ENCODE measurements at regions not wholly inside any gene's neighbourhood (a gene's known extent, or its start where the extent isn't known, plus 50 kb on each side); places are given as distances from the start of the nearest gene placed in this dataset.

DNA sequence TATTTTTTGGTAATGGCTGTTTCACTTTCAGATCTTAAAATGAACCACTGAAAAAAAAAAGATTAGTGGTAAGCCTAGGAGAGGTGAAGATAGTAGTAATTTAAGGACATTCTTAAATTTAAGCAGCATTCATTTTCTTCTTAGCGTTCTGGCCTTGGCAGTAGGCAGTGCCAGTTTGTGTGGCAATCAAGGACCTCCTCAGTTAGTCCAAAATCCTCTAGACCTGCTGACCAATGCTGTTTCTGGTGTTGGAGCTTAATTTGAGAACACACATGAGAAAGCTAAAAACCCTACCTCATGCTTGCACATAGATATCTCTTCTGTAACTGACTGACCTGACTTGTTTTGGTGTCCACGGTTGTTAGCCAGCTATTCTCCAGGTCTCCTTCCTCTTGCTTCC lies 219.8 kb upstream of the RGS6 start:
- Histone ChIP-seq H3K4me1 (peaks cover 0 to 16% (median 6%) of the 10 kb centered on the region in 3 donors), H3K27ac (no peak overlapping the region), H3K9me3 (no peaks in the 10 kb centered on the region), H3K27me3 (no peaks in the 10 kb centered on the region), H3K36me3 (peaks cover 0 to 18% of the 10 kb centered on the region in 2 donors), H3K4me3 (no peak overlapping the region)
- 88 to 91% methylated on average over 1 to 2 of the region's 2 CpGs for WGBS, 2 donors (ENCODE audit: low coverage in 1 of 2)
- TF ChIP-seq, protein P1, sequence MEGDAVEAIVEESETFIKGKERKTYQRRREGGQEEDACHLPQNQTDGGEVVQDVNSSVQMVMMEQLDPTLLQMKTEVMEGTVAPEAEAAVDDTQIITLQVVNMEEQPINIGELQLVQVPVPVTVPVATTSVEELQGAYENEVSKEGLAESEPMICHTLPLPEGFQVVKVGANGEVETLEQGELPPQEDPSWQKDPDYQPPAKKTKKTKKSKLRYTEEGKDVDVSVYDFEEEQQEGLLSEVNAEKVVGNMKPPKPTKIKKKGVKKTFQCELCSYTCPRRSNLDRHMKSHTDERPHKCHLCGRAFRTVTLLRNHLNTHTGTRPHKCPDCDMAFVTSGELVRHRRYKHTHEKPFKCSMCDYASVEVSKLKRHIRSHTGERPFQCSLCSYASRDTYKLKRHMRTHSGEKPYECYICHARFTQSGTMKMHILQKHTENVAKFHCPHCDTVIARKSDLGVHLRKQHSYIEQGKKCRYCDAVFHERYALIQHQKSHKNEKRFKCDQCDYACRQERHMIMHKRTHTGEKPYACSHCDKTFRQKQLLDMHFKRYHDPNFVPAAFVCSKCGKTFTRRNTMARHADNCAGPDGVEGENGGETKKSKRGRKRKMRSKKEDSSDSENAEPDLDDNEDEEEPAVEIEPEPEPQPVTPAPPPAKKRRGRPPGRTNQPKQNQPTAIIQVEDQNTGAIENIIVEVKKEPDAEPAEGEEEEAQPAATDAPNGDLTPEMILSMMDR (IDR thresholded peaks at IDR 0.05) = no peak
- TF ChIP-seq POLR2AphosphoS5 (IDR thresholded peaks at IDR 0.05) (no peak), POLR2A (IDR thresholded peaks at IDR 0.05) (no peak), EP300 (IDR thresholded peaks at IDR 0.05) (no peak)
- no peak for ATAC-seq

DNA sequence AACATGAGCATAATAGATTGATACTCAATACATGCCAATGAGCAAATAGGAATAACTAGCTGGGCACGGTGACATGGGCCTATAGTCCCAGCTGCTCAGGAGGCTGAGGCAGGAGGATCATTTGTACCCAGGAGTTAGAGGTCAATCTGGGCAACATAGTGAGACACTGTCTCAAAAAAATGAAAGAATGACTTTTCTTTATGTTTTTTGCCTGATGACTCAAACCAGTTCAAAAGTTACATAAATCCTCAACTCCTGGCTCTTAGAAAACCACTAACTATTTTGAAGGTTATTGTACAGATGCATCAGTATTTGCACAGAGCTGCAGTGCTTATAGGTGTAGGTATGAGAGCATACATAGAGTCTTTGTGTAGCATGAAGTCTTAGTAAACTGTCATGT lies 219.2 kb upstream of the RGS6 start:
- no peaks in the 10 kb centered on the region for H3K27me3 ChIP-seq
- H3K4me1 ChIP-seq = peaks cover 0 to 16% (median 6%) of the 10 kb centered on the region in 3 donors
- no peak for ATAC-seq
- TF ChIP-seq, protein P1 (IDR thresholded peaks at IDR 0.05) = no peak
- no peak for TF ChIP-seq POLR2AphosphoS5 (IDR thresholded peaks at IDR 0.05)
- TF ChIP-seq EP300 (IDR thresholded peaks at IDR 0.05) = no peak
- TF ChIP-seq POLR2A (IDR thresholded peaks at IDR 0.05) = no peak
- no peak overlapping the region for H3K27ac ChIP-seq
- no peak overlapping the region for H3K4me3 ChIP-seq
- H3K36me3 ChIP-seq = peaks cover 0 to 23% of the 10 kb centered on the region in 2 donors
- H3K9me3 ChIP-seq = no peaks in the 10 kb centered on the region
- WGBS, 2 donors (ENCODE audit: low coverage in 1 of 2) = 90% methylated on average over 1 of the region's 1 CpG; no CpG with 5 or more reads in 1 of the 2 donors

GRCh38 chr14:71713451-71713850 lies 218.8 kb upstream of the RGS6 start:
- Histone ChIP-seq H3K36me3 (peaks cover 0 to 23% of the 10 kb centered on the region in 2 donors), H3K27me3 (no peaks in the 10 kb centered on the region), H3K4me3 (no peak overlapping the region), H3K4me1 (peaks cover 0 to 16% (median 6%) of the 10 kb centered on the region in 3 donors), H3K27ac (no peak overlapping the region), H3K9me3 (no peaks in the 10 kb centered on the region)
- no peak for ATAC-seq
- WGBS, 2 donors (ENCODE audit: low coverage in 1 of 2) = 89 to 100% methylated on average over 1 of the region's 1 CpG
- TF ChIP-seq POLR2AphosphoS5 (IDR thresholded peaks at IDR 0.05) = no peak
- no peak for TF ChIP-seq POLR2A (IDR thresholded peaks at IDR 0.05)
- TF ChIP-seq, protein P1 (IDR thresholded peaks at IDR 0.05) = no peak
- no peak for TF ChIP-seq EP300 (IDR thresholded peaks at IDR 0.05)

GRCh38 chr14:71714225-71714624 lies 218.0 kb upstream of the RGS6 start:
- ATAC-seq = no peak

More at GRCh38 chr14:71714225-71714624, 218.0 kb upstream of the RGS6 start:
- TF ChIP-seq POLR2A (IDR thresholded peaks at IDR 0.05) (no peak), POLR2AphosphoS5 (IDR thresholded peaks at IDR 0.05) (no peak), EP300 (IDR thresholded peaks at IDR 0.05) (no peak)
- TF ChIP-seq, protein P1 (IDR thresholded peaks at IDR 0.05) = no peak
- Histone ChIP-seq H3K36me3 (peaks cover 0 to 20% of the 10 kb centered on the region in 2 donors), H3K27me3 (no peaks in the 10 kb centered on the region), H3K4me1 (peaks cover 0 to 16% (median 6%) of the 10 kb centered on the region in 3 donors), H3K27ac (no peak overlapping the region), H3K4me3 (no peak overlapping the region), H3K9me3 (no peaks in the 10 kb centered on the region)
- WGBS, 2 donors (ENCODE audit: low coverage in 1 of 2) = 43 to 67% methylated on average over 1 of the region's 1 CpG
